CD8-positive, alpha-beta memory T cell (primary cell): ENCODE measurements at regions not wholly inside any gene's neighbourhood (a gene's known extent, or its start where the extent isn't known, plus 50 kb on each side); places are given as distances from the start of the nearest gene placed in this dataset.

Experiments
- CTCF ChIA-PET: fragments of 350-600 bp; sonication (Branson Sonifier 250); formaldehyde crosslinking; loops from one replicate; lab custom pipeline; 2021; ENCODE audit warnings: antibody characterized with exemption; lab: Charles Lee
- POLR2A ChIA-PET: fragments of 350-600 bp; sonication (Branson Sonifier 250); formaldehyde crosslinking; loops from one replicate; lab custom pipeline; 2021; ENCODE audit warnings: antibody characterized with exemption; lab: Charles Lee
- DNase-seq, 5 donors: peaks; one replicate each; pipeline versions ENCODE4 v3.0.0 to v3.0.0-alpha.2; 2020 to 2022; ENCODE audit warnings: mixed read lengths in 1 of 5
- H3K27ac ChIP-seq: one replicate; pipeline ENCODE4 v1.7.0; 2013; ENCODE audit warnings: low read depth, mild to moderate bottlenecking, low read length, moderate library complexity
- H3K27me3 ChIP-seq: 2 replicates; pipeline ENCODE4 v1.7.0; 2013; ENCODE audit warnings: low read length, mild to moderate bottlenecking; ENCODE audit not compliant: insufficient read depth, poor library complexity, severe bottlenecking
- H3K36me3 ChIP-seq: 2 replicates; pipeline ENCODE4 v1.7.0; 2013; ENCODE audit warnings: mild to moderate bottlenecking, low read length, moderate library complexity; ENCODE audit not compliant: insufficient read depth
- H3K4me1 ChIP-seq: 2 replicates; pipeline ENCODE4 v1.7.0; 2013; ENCODE audit warnings: mild to moderate bottlenecking, low read length, moderate library complexity; ENCODE audit not compliant: insufficient read depth
- H3K4me3 ChIP-seq: 2 replicates; pipeline ENCODE4 v1.7.0; 2013; ENCODE audit warnings: mild to moderate bottlenecking, low read length
- H3K9me3 ChIP-seq: 2 replicates; pipeline ENCODE4 v1.7.0; 2013; ENCODE audit warnings: mild to moderate bottlenecking, low read length
- H3K27ac Mint-ChIP-seq, 8 donors: one replicate each; pipeline ENCODE4 v1.8.0; 2020 to 2021; ENCODE audit warnings: mixed read lengths in 8 of 8, mild to moderate bottlenecking in 6 of 8, inconsistent platforms in 3 of 8, moderate library complexity in 3 of 8
- H3K27me3 Mint-ChIP-seq, 2 donors: one replicate each; pipeline ENCODE4 v1.8.0; 2020 to 2021; ENCODE audit warnings: mixed read lengths in 2 of 2, mild to moderate bottlenecking in 1 of 2, moderate library complexity in 1 of 2
- H3K36me3 Mint-ChIP-seq, 3 donors: one replicate each; pipeline ENCODE4 v1.8.0; 2020 to 2021; ENCODE audit warnings: mixed read lengths in 3 of 3, inconsistent platforms in 1 of 3, mild to moderate bottlenecking in 1 of 3
- H3K4me1 Mint-ChIP-seq, 3 donors: one replicate each; pipeline ENCODE4 v1.8.0; 2020 to 2021; ENCODE audit warnings: mixed read lengths in 3 of 3, inconsistent platforms in 1 of 3, mild to moderate bottlenecking in 1 of 3
- H3K4me3 Mint-ChIP-seq, 7 donors: one replicate each; pipeline ENCODE4 v1.8.0; 2020 to 2021; ENCODE audit warnings: mixed read lengths in 7 of 7, mild to moderate bottlenecking in 6 of 7, moderate library complexity in 4 of 7, inconsistent platforms in 2 of 7
- H3K9me3 Mint-ChIP-seq, 5 donors: one replicate each; pipeline ENCODE4 v1.8.0; 2020 to 2022; ENCODE audit warnings: mixed read lengths in 5 of 5, mild to moderate bottlenecking in 3 of 5, moderate library complexity in 2 of 5, inconsistent platforms in 1 of 5

- H3K9me3 Mint-ChIP-seq, result no peaks in the 10 kb centered on the region
- no peaks in the 10 kb centered on the region for H3K27me3 ChIP-seq
- peaks cover 7 to 9% (median 8%) of the 10 kb centered on the region in 3 donors for H3K4me1 Mint-ChIP-seq
- peaks cover 2 to 9% of the 10 kb centered on the region in 2 donors for H3K27me3 Mint-ChIP-seq
- ChIA-PET CTCF (interaction anchor here (1.1 to 2.9 kb wide), 6 partner anchors 9 to 822 kb away, joined by 3 to 8 read pairs (median 6); no protein-coding TSS in a partner anchor), POLR2A (interaction anchor here (0.5 to 1.7 kb wide), 3 partner anchors 807 to 1137 kb away, joined by 3 to 9 read pairs (median 3); no protein-coding TSS in a partner anchor)
- peaks cover 0 to 2% (median 0%) of the 10 kb centered on the region in 3 donors for H3K36me3 Mint-ChIP-seq
- no peak overlapping the region for H3K27ac ChIP-seq
- peak overlapping the region; percentile 1 to 87 (median 64) for H3K27ac Mint-ChIP-seq
- H3K4me1 ChIP-seq, result no peaks in the 10 kb centered on the region
- H3K9me3 ChIP-seq, result no peaks in the 10 kb centered on the region
- DNase-seq, result peak; percentile 13 to 64 (median 29)
- H3K4me3 Mint-ChIP-seq, result peak overlapping the region; percentile 51 to 88 (median 69)
- H3K36me3 ChIP-seq, result no peaks in the 10 kb centered on the region
- H3K4me3 ChIP-seq, result peak overlapping the region; percentile 31
These were observed 75.3 kb upstream of the OR4E1 start for GRCh38 chr14:21748869-21749303.

GRCh38 chr14:21735639-21736307 is 62.2 kb upstream of the OR4E1 start:
- peak overlapping the region; percentile 62 to 89 (median 84) for H3K4me3 Mint-ChIP-seq
- peak in 1 of 5 donors; percentile 34 for DNase-seq

GRCh38 chr14:21735200-21735599 is 61.6 kb upstream of the OR4E1 start:
- no peaks in the 10 kb centered on the region for H3K9me3 ChIP-seq
- H3K4me1 ChIP-seq, result no peaks in the 10 kb centered on the region
- DNase-seq, result no peak
- peaks cover 6 to 13% (median 10%) of the 10 kb centered on the region in 3 donors for H3K4me1 Mint-ChIP-seq
- CTCF ChIA-PET, result interaction anchor here (1.0 to 2.9 kb wide), 7 partner anchors 9 to 834 kb away, joined by 3 to 7 read pairs (median 5); no protein-coding TSS in a partner anchor
- H3K4me3 Mint-ChIP-seq, result peak overlapping the region in 6 of 7 donors; percentile 62 to 89 (median 82)
- H3K27ac Mint-ChIP-seq, result peak overlapping the region in 6 of 8 donors; percentile 15 to 86 (median 43)
- POLR2A ChIA-PET, result interaction anchor here (1.2 kb wide), 1 partner anchor 33 kb away, joined by 3 read pairs; no protein-coding TSS in a partner anchor
- no peak overlapping the region for H3K4me3 ChIP-seq
- no peaks in the 10 kb centered on the region for H3K36me3 ChIP-seq
- H3K27me3 Mint-ChIP-seq, result peaks cover 15 to 42% of the 10 kb centered on the region in 2 donors
- H3K36me3 Mint-ChIP-seq, result no peaks in the 10 kb centered on the region
- H3K9me3 Mint-ChIP-seq, result no peaks in the 10 kb centered on the region
- no peak overlapping the region for H3K27ac ChIP-seq
- no peaks in the 10 kb centered on the region for H3K27me3 ChIP-seq

More at GRCh38 chr14:21735639-21736307, 62.2 kb upstream of the OR4E1 start:
- ChIA-PET CTCF (interaction anchor here (1.0 to 2.9 kb wide), 6 partner anchors 10 to 834 kb away, joined by 3 to 7 read pairs (median 6); no protein-coding TSS in a partner anchor), POLR2A (interaction anchor here (1.0 to 1.2 kb wide), 3 partner anchors 32 to 835 kb away, joined by 3 to 4 read pairs (median 3); no protein-coding TSS in a partner anchor)
- Histone ChIP-seq H3K27ac (no peak overlapping the region), H3K9me3 (no peaks in the 10 kb centered on the region), H3K4me3 (no peak overlapping the region), H3K36me3 (no peaks in the 10 kb centered on the region), H3K4me1 (no peaks in the 10 kb centered on the region), H3K27me3 (no peaks in the 10 kb centered on the region)
- Mint-ChIP-seq H3K36me3 (no peaks in the 10 kb centered on the region), H3K27ac (peak overlapping the region in 7 of 8 donors; percentile 17 to 97 (median 37)), H3K27me3 (peaks cover 18 to 48% of the 10 kb centered on the region in 2 donors), H3K4me1 (peaks cover 6 to 12% (median 10%) of the 10 kb centered on the region in 3 donors), H3K9me3 (no peaks in the 10 kb centered on the region)

DNA sequence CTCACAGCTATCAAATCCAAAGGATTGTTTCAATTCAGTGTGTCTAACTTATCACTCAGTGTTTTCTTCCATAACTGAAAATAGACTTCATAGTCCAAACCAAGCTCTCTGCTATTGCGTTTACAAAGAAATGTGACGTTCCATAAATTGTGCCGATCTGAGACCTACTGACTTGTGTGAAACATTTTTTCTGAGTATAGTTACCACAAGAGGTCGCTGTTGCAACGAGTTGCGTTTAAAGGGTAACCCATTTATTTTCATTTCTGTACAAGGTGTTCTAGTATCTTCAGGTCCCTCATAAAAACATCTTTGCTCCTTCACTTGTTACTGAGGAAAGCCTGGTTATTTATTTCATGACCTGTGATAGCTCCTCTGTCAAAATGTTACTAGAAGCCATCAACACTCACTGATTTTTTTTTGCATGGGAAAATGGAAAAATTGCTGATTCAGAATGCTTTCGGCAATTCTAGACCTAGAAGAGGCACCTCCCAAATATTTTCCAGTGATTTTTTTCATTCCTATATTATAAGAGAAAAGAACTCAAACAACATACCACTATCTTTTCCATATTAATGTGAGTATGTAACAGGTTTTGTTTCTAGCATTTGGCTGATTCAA is 60.9 kb upstream of the OR4E1 start:
- Histone ChIP-seq H3K4me3 (no peak overlapping the region), H3K27me3 (no peaks in the 10 kb centered on the region), H3K36me3 (no peaks in the 10 kb centered on the region), H3K9me3 (no peaks in the 10 kb centered on the region), H3K27ac (no peak overlapping the region), H3K4me1 (no peaks in the 10 kb centered on the region)
- H3K9me3 Mint-ChIP-seq, result no peaks in the 10 kb centered on the region
- no peaks in the 10 kb centered on the region for H3K36me3 Mint-ChIP-seq
- DNase-seq, result peak in 4 of 5 donors; percentile 9 to 56 (median 38)
- peaks cover 13 to 19% (median 16%) of the 10 kb centered on the region in 3 donors for H3K4me1 Mint-ChIP-seq
- H3K4me3 Mint-ChIP-seq, result peak overlapping the region in 5 of 7 donors; percentile 29 to 89 (median 60)
- H3K27me3 Mint-ChIP-seq, result peaks cover 17 to 36% of the 10 kb centered on the region in 2 donors
- H3K27ac Mint-ChIP-seq, result peak overlapping the region in 6 of 8 donors; percentile 15 to 75 (median 40)
- POLR2A ChIA-PET, result no interaction called here
- CTCF ChIA-PET, result interaction anchor here (0.9 to 2.9 kb wide), 8 partner anchors 8 to 835 kb away, joined by 3 to 7 read pairs (median 4); no protein-coding TSS in a partner anchor

GRCh38 chr14:21729703-21730233 is 56.1 kb upstream of the OR4E1 start:
- H3K4me3 Mint-ChIP-seq, result peak overlapping the region; percentile 21 to 85 (median 78)
- Histone ChIP-seq H3K4me3 (no peak overlapping the region), H3K27ac (no peak overlapping the region), H3K4me1 (no peaks in the 10 kb centered on the region), H3K27me3 (no peaks in the 10 kb centered on the region), H3K9me3 (no peaks in the 10 kb centered on the region), H3K36me3 (no peaks in the 10 kb centered on the region)
- ChIA-PET CTCF (no interaction called here), POLR2A (no interaction called here)
- H3K36me3 Mint-ChIP-seq, result no peaks in the 10 kb centered on the region
- peak overlapping the region; percentile 32 to 91 (median 83) for H3K27ac Mint-ChIP-seq
- H3K4me1 Mint-ChIP-seq, result peaks cover 13 to 22% (median 17%) of the 10 kb centered on the region in 3 donors
- peak in 2 of 5 donors; percentile 22 to 30 for DNase-seq
- H3K9me3 Mint-ChIP-seq, result no peaks in the 10 kb centered on the region
- H3K27me3 Mint-ChIP-seq, result peaks cover 12 to 16% of the 10 kb centered on the region in 2 donors

- CTCF ChIA-PET, result interaction anchor here (1.0 to 2.5 kb wide), 3 partner anchors 9 to 15 kb away, joined by 3 to 9 read pairs (median 6); no protein-coding TSS in a partner anchor
These were observed 51.6 kb upstream of the OR4E1 start for GRCh38 chr14:21725250-21725649.

DNA sequence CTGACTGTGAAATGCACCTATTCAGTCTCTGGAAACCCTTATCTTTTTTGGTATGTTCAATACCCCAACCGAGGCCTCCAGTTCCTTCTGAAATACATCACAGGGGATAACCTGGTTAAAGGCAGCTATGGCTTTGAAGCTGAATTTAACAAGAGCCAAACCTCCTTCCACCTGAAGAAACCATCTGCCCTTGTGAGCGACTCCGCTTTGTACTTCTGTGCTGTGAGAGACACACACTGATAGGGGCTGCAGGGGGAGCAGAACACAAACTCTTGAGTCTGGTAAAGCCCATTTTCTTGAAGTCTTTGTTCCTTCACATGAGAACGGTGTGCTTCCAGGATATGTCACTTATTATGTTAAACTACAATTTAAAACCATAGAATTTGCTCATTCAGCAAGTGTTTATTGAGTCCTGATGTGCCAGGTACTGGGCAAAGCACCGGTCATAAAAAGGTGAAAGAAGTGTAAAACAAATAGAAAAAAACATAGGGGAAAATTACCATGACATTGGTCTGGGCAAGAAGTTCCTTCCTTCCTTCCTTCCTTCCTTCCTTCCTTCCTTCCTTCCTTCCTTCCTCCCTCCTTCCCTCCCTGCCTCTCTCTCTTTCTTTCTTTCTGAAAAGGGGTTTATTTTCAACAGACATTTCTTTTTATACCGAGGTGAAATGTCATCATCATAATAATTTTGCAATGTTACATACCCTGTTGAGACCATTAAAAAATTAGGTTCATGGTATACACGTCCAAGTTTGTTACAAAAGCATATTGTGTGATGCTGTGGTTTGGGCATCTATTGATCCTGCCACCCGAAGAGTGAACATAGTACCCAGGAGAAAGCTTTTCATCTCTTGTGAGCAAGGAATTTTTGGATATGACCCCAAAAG is 50.7 kb upstream of the OR4E1 start:
- Histone ChIP-seq H3K36me3 (no peaks in the 10 kb centered on the region), H3K4me1 (no peaks in the 10 kb centered on the region), H3K27ac (no peak overlapping the region), H3K27me3 (no peaks in the 10 kb centered on the region), H3K9me3 (no peaks in the 10 kb centered on the region), H3K4me3 (peak overlapping the region; percentile 41)
- Mint-ChIP-seq H3K9me3 (no peaks in the 10 kb centered on the region), H3K4me3 (peak overlapping the region; percentile 34 to 93 (median 81)), H3K4me1 (peaks cover 0 to 1% (median under 1%) of the 10 kb centered on the region in 3 donors), H3K27ac (peak overlapping the region in 3 of 8 donors; percentile 42 to 84 (median 83)), H3K36me3 (no peaks in the 10 kb centered on the region), H3K27me3 (peaks cover 14 to 39% of the 10 kb centered on the region in 2 donors)
- CTCF ChIA-PET, result interaction anchor here (0.8 to 2.5 kb wide), 13 partner anchors 10 to 865 kb away, joined by 3 to 9 read pairs (median 5); partner anchors contain the start of gene DAD1
- POLR2A ChIA-PET, result interaction anchor here (0.6 to 1.5 kb wide), 3 partner anchors 44 to 832 kb away, joined by 3 to 11 read pairs (median 3); no protein-coding TSS in a partner anchor
- no peak for DNase-seq

More at GRCh38 chr14:21725250-21725649, 51.6 kb upstream of the OR4E1 start:
- Mint-ChIP-seq H3K36me3 (no peaks in the 10 kb centered on the region), H3K4me3 (no peak overlapping the region), H3K27me3 (peaks cover 19 to 33% of the 10 kb centered on the region in 2 donors), H3K27ac (no peak overlapping the region), H3K9me3 (no peaks in the 10 kb centered on the region), H3K4me1 (peaks cover 7 to 10% (median 9%) of the 10 kb centered on the region in 3 donors)
- no peak overlapping the region for H3K4me3 ChIP-seq
- POLR2A ChIA-PET, result no interaction called here
- H3K4me1 ChIP-seq, result no peaks in the 10 kb centered on the region
- H3K27ac ChIP-seq, result no peak overlapping the region
- no peaks in the 10 kb centered on the region for H3K27me3 ChIP-seq
- H3K9me3 ChIP-seq, result no peaks in the 10 kb centered on the region
- no peaks in the 10 kb centered on the region for H3K36me3 ChIP-seq
- DNase-seq, result no peak
